ENCODE measurements at regions not wholly inside any gene's neighbourhood (a gene's known extent, or its start where the extent isn't known, plus 50 kb on each side); places are given as distances from the start of the nearest gene placed in this dataset.

- WGBS, 2 experiments (ENCODE audit: extremely low coverage in 2 of 2, insufficient read length in 1 of 2): no CpG with 5 or more reads among the region's 2 CpGs
- H2AK5ac ChIP-seq (ENCODE audit: low read depth, low read length): no peak overlapping the region
- H3K9ac ChIP-seq (ENCODE audit: low read depth, low read length): no peak overlapping the region
- DNase-seq (no peak), ATAC-seq (ENCODE audit: low read depth) (no peak)
- no peak overlapping the region for H2BK120ac ChIP-seq (ENCODE audit: low read depth, low read length)
- no peak overlapping the region for H2BK5ac ChIP-seq (ENCODE audit: low read depth, low read length, poor library complexity, severe bottlenecking)
- H3K23ac ChIP-seq (ENCODE audit: low read depth, low read length): no peak overlapping the region
- TF ChIP-seq ELK1 (IDR thresholded peaks at IDR 0.05; ENCODE audit: borderline replicate concordance, low read depth, low read length): no peak
- TF ChIP-seq NFE2L2 (IDR thresholded peaks at IDR 0.05; ENCODE audit: low read depth, low read length): no peak
- no peak for TF ChIP-seq MAFK (IDR thresholded peaks at IDR 0.05; ENCODE audit: low read depth, low read length)
- no peak for TF ChIP-seq RAD21 (IDR thresholded peaks at IDR 0.05; ENCODE audit: low read length)
- no peak for TF ChIP-seq CTCF (conservative IDR thresholded peaks at IDR 0.05; ENCODE audit: low read depth, low read length)
- TF ChIP-seq RCOR1 (IDR thresholded peaks at IDR 0.05; ENCODE audit: insufficient replicate concordance, low read length): no peak
- no peak for TF ChIP-seq POLR2A (IDR thresholded peaks at IDR 0.05; ENCODE audit: low read depth, low read length)
- no peak for TF ChIP-seq CEBPB (IDR thresholded peaks at IDR 0.05; ENCODE audit: low read depth, low read length)
- no peak for TF ChIP-seq SMC3 (IDR thresholded peaks at IDR 0.05; ENCODE audit: low read depth, low read length)
- dilution Hi-C loops (cut with HindIII; ENCODE audit: low sequenced_read_pairs, unreplicated experiment): no loop called here
- no peak overlapping the region for H3K14ac ChIP-seq (replicated peaks; ENCODE audit: low read depth, low read length)
- ChIA-PET CTCF (no interaction called here), POLR2A (ENCODE audit: unreplicated experiment) (no interaction called here)
- no peak overlapping the region for H3K4me2 ChIP-seq (ENCODE audit: low read depth, low read length)
- no peak overlapping the region for H3K4ac ChIP-seq (ENCODE audit: low read depth, low read length)
- H4K5ac ChIP-seq (ENCODE audit: low read depth, low read length): no peak overlapping the region
- in situ Hi-C loops (cut with MboI; ENCODE audit: low sequenced_read_pairs): no loop called here
- no peak overlapping the region for H2BK20ac ChIP-seq (ENCODE audit: low read depth, low read length)
- H3K27me3 ChIP-seq (ENCODE audit: control insufficient read depth, insufficient read depth, low read length): no peaks in the 10 kb centered on the region
- no peak overlapping the region for H3K18ac ChIP-seq (ENCODE audit: low read depth, low read length)
- intact Hi-C loops (cut with micrococcal nuclease): no loop called here
- H2AFZ ChIP-seq (replicated peaks; ENCODE audit: low read length, poor library complexity): no peak overlapping the region
- H4K20me1 ChIP-seq (ENCODE audit: insufficient read depth, low read length): no peaks in the 10 kb centered on the region
- no peaks in the 10 kb centered on the region for H3K4me1 ChIP-seq (ENCODE audit: control insufficient read depth, insufficient read depth, low read length)
- BruUV-seq (replicated peaks): no TSS peak
- no peaks in the 10 kb centered on the region for H3K9me1 ChIP-seq (ENCODE audit: insufficient read depth, low read length)
- H2BK15ac ChIP-seq (ENCODE audit: low read depth, low read length): no peak overlapping the region
- H3K79me1 ChIP-seq (ENCODE audit: low read depth in 1 of 2, low read length in 2 of 2): no peaks in the 10 kb centered on the region
- no peak overlapping the region for H3K27ac ChIP-seq (ENCODE audit: insufficient read depth, low read length)
- H4K91ac ChIP-seq (ENCODE audit: insufficient read depth, low read depth, low read length): no peak overlapping the region
- H4K8ac ChIP-seq (ENCODE audit: low read depth in 2 of 2, low read length in 2 of 2): no peak overlapping the region
- no peaks in the 10 kb centered on the region for H3K36me3 ChIP-seq (ENCODE audit: control insufficient read depth, insufficient read depth, low read length)
- no peak overlapping the region for H2AK9ac ChIP-seq (replicated peaks; ENCODE audit: low read depth, low read length, poor library complexity)
- no peak overlapping the region for H3K4me3 ChIP-seq (ENCODE audit: insufficient read depth, low read depth, low read length)
- peaks cover 9% of the 10 kb centered on the region; the same call in 1 of the 2 replicates for H3K9me3 ChIP-seq (ENCODE audit: control insufficient read depth, insufficient read depth, low read length)
- no peak overlapping the region for H3K56ac ChIP-seq (ENCODE audit: extremely low read depth, insufficient read depth, low read length)
Observed at GRCh38 chr7:9842301-9842700, 1131.4 kb upstream of the PHF14 start.

Data from IMR-90 (cell line).